B cell (primary cell): ENCODE measurements at regions not wholly inside any gene's neighbourhood (a gene's known extent, or its start where the extent isn't known, plus 50 kb on each side); places are given as distances from the start of the nearest gene placed in this dataset.

Experiments used
- ATAC-seq: fragments of 200-7000 bp; cut with Tn5 transposase; one replicate; pipeline ENCODE4 v1.10.0; 2021; ENCODE audit warnings: low read depth, mild to moderate bottlenecking, moderate number of reproducible peaks, moderate library complexity
- CTCF ChIA-PET: fragments of 350-600 bp; sonication (Branson Sonifier 250); formaldehyde crosslinking; loops from one replicate; lab custom pipeline; 2021; ENCODE audit warnings: antibody characterized with exemption, inconsistent platforms; lab: Charles Lee
- POLR2A ChIA-PET: fragments of 350-600 bp; sonication (Branson Sonifier 250); formaldehyde crosslinking; loops from one replicate; lab custom pipeline; 2021; ENCODE audit warnings: antibody characterized with exemption; lab: Charles Lee
- DNase-seq: peaks from one replicate; pipeline ENCODE4 v3.0.0; 2013
- H2AFZ ChIP-seq: 2 replicates; pipeline ENCODE4 v1.6.1; 2012; ENCODE audit warnings: mild to moderate bottlenecking, low read depth, low read length; ENCODE audit not compliant: insufficient read depth, poor library complexity, severe bottlenecking
- H3K27ac ChIP-seq, 2 donors: 1 replicate in 1 of 2; 2 replicates in 1 of 2; pipeline ENCODE4 v1.5.1; 2012 to 2013; ENCODE audit warnings: low read length in 2 of 2, mild to moderate bottlenecking in 2 of 2, moderate library complexity in 1 of 2
- H3K27me3 ChIP-seq, 4 experiments: fragments of 200-600 bp in 1 of 4; sonication (generic) in 1 of 4; replicated peaks in 1 of 4; 1 replicate in 2 of 4; 2 replicates in 2 of 4; pipeline versions ENCODE4 v1.6.1 to v1.7.0; 2013 to 2016; ENCODE audit warnings: low read length in 3 of 4, mild to moderate bottlenecking in 2 of 4, mixed read lengths in 1 of 4, moderate library complexity in 1 of 4; ENCODE audit not compliant: insufficient read depth in 4 of 4, control insufficient read depth in 3 of 4; ENCODE audit errors: control extremely low read depth in 1 of 4
- H3K36me3 ChIP-seq, 2 experiments: replicated peaks in 1 of 2; 1 replicate in 1 of 2; 2 replicates in 1 of 2; pipeline versions ENCODE4 v1.6.1 to v1.7.1; 2013; ENCODE audit warnings: low read length in 1 of 2; ENCODE audit not compliant: insufficient read depth in 2 of 2, control insufficient read depth in 1 of 2; ENCODE audit errors: control extremely low read depth in 1 of 2, extremely low read depth in 1 of 2
- H3K4me1 ChIP-seq, 2 donors: fragments of 200-600 bp in 1 of 2; sonication (generic) in 1 of 2; 1 replicate in 1 of 2; 2 replicates in 1 of 2; pipeline versions ENCODE4 v1.5.1 to v1.6.1; 2013 to 2017; ENCODE audit warnings: low read length in 2 of 2; ENCODE audit not compliant: control insufficient read depth in 2 of 2, insufficient read depth in 2 of 2
- H3K4me2 ChIP-seq: replicated peaks from 2 replicates; pipeline ENCODE3; 2012; ENCODE audit warnings: mild to moderate bottlenecking, low read depth, low read length; ENCODE audit not compliant: poor library complexity, severe bottlenecking
- H3K4me3 ChIP-seq, 5 experiments: fragments of 200-600 bp in 1 of 5; sonication (generic) in 1 of 5; 1 replicate in 3 of 5; 2 replicates in 2 of 5; pipeline versions ENCODE4 v1.5.1 to v1.7.0; 2011 to 2016; ENCODE audit warnings: low read length in 4 of 5, mild to moderate bottlenecking in 4 of 5, low read depth in 2 of 5, control low read depth in 1 of 5, moderate library complexity in 1 of 5; ENCODE audit not compliant: insufficient read depth in 1 of 5; ENCODE audit errors: control extremely low read depth in 1 of 5, extremely low read depth in 1 of 5
- H3K79me2 ChIP-seq: fragments of 200-600 bp; sonication (generic); one replicate; pipeline ENCODE4 v1.6.0; 2016; ENCODE audit warnings: low read length; ENCODE audit not compliant: control insufficient read depth, insufficient read depth
- H3K9ac ChIP-seq: fragments of 200-600 bp; sonication (generic); 2 replicates; pipeline ENCODE4 v1.6.1; 2017; ENCODE audit warnings: mild to moderate bottlenecking, low read length, moderate library complexity
- H3K9me3 ChIP-seq, 3 donors: one replicate each; pipeline versions ENCODE4 v1.6.1 to v1.7.1; 2013; ENCODE audit warnings: low read length in 2 of 3; ENCODE audit not compliant: control insufficient read depth in 2 of 3, insufficient read depth in 1 of 3; ENCODE audit errors: control extremely low read depth in 1 of 3
- H4K20me1 ChIP-seq: 2 replicates; pipeline ENCODE4 v1.6.0; 2012; ENCODE audit warnings: mild to moderate bottlenecking, low read length; ENCODE audit not compliant: insufficient read depth, control insufficient read depth, poor library complexity, severe bottlenecking
- H3K27ac Mint-ChIP-seq: one replicate; pipeline ENCODE4 v1.8.0; 2021; ENCODE audit warnings: mixed read lengths
- H3K27me3 Mint-ChIP-seq: one replicate; pipeline ENCODE4 v1.8.0; 2021; ENCODE audit warnings: mixed read lengths
- H3K4me1 Mint-ChIP-seq: one replicate; pipeline ENCODE4 v1.8.0; 2021; ENCODE audit warnings: mixed read lengths
- H3K4me3 Mint-ChIP-seq: one replicate; pipeline ENCODE4 v1.8.0; 2021; ENCODE audit warnings: mixed read lengths
- H3K9me3 Mint-ChIP-seq: one replicate; pipeline ENCODE4 v1.8.0; 2022; ENCODE audit warnings: mixed read lengths; ENCODE audit not compliant: insufficient read depth
- EZH2 ChIP-seq: IDR thresholded peaks from 2 replicates; pipeline ENCODE4 v1.6.1; 2012; ENCODE audit warnings: borderline replicate concordance, low read depth, mild to moderate bottlenecking, moderate library complexity, low read length; ENCODE audit not compliant: insufficient read depth, poor library complexity, severe bottlenecking
- WGBS: methylation state at CpG from one replicate; pipeline ENCODE4 v1.1.5; 2013; ENCODE audit warnings: missing lambda C conversion rate; ENCODE audit not compliant: insufficient coverage; 5-methylcytosine and 5-hydroxymethylcytosine counted together
- intact Hi-C: fragments of 100-400 bp; cut with micrococcal nuclease; formaldehyde crosslinking; loops from one replicate; pipeline ENCODE4 v1.10.0; 2022
- TF ChIP-seq, protein P1 (sequence below): fragments of 200-600 bp; IDR thresholded peaks from one replicate; pipeline ENCODE4 v1.8.0; 2022; ENCODE audit warnings: antibody characterized with exemption, mild to moderate bottlenecking

GRCh38 chr18:41144441-41144840 is 810.6 kb upstream of the PIK3C3 start:
- Histone ChIP-seq H4K20me1 (no peaks in the 10 kb centered on the region), H3K4me1 (no peaks in the 10 kb centered on the region), H3K4me3 (no peak overlapping the region), H3K4me2 (no peak overlapping the region), H3K9me3 (no peaks in the 10 kb centered on the region), H3K27me3 (no peaks in the 10 kb centered on the region), H3K79me2 (no peaks in the 10 kb centered on the region), H2AFZ (no peak overlapping the region), H3K9ac (no peak overlapping the region), H3K27ac (no peak overlapping the region), H3K36me3 (no peaks in the 10 kb centered on the region)
- POLR2A ChIA-PET = no interaction called here
- H3K4me1 Mint-ChIP-seq = no peaks in the 10 kb centered on the region
- no peak overlapping the region for H3K27ac Mint-ChIP-seq
- DNase-seq (no peak), ATAC-seq (no peak)
- CTCF ChIA-PET = no interaction called here
- no peaks in the 10 kb centered on the region for H3K27me3 Mint-ChIP-seq
- TF ChIP-seq EZH2 = no peak
- TF ChIP-seq, protein P1, sequence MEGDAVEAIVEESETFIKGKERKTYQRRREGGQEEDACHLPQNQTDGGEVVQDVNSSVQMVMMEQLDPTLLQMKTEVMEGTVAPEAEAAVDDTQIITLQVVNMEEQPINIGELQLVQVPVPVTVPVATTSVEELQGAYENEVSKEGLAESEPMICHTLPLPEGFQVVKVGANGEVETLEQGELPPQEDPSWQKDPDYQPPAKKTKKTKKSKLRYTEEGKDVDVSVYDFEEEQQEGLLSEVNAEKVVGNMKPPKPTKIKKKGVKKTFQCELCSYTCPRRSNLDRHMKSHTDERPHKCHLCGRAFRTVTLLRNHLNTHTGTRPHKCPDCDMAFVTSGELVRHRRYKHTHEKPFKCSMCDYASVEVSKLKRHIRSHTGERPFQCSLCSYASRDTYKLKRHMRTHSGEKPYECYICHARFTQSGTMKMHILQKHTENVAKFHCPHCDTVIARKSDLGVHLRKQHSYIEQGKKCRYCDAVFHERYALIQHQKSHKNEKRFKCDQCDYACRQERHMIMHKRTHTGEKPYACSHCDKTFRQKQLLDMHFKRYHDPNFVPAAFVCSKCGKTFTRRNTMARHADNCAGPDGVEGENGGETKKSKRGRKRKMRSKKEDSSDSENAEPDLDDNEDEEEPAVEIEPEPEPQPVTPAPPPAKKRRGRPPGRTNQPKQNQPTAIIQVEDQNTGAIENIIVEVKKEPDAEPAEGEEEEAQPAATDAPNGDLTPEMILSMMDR = no peak
- WGBS = no CpG with 5 or more reads among the region's 1 CpG
- H3K9me3 Mint-ChIP-seq = peaks cover 4% of the 10 kb centered on the region
- no peak overlapping the region for H3K4me3 Mint-ChIP-seq
- intact Hi-C loops = no loop called here

GRCh38 chr18:41140506-41140905 is 814.5 kb upstream of the PIK3C3 start:
- H3K4me2 ChIP-seq = no peak overlapping the region
- ATAC-seq (no peak), DNase-seq (no peak)
- no peak overlapping the region for H3K4me3 ChIP-seq
- H3K27ac ChIP-seq = no peak overlapping the region
- H4K20me1 ChIP-seq = no peaks in the 10 kb centered on the region
- H3K79me2 ChIP-seq = no peaks in the 10 kb centered on the region
- no CpG with 5 or more reads among the region's 3 CpGs for WGBS
- ChIA-PET POLR2A (no interaction called here), CTCF (no interaction called here)
- no peak overlapping the region for H3K27ac Mint-ChIP-seq
- H3K27me3 ChIP-seq = no peaks in the 10 kb centered on the region
- H3K9me3 Mint-ChIP-seq = peaks cover 3% of the 10 kb centered on the region
- H3K9ac ChIP-seq = no peak overlapping the region
- no peak overlapping the region for H3K4me3 Mint-ChIP-seq
- H3K4me1 Mint-ChIP-seq = no peaks in the 10 kb centered on the region
- no peaks in the 10 kb centered on the region for H3K27me3 Mint-ChIP-seq
- no peak overlapping the region for H2AFZ ChIP-seq
- TF ChIP-seq, protein P1 = no peak
- TF ChIP-seq EZH2 = no peak
- intact Hi-C loops = no loop called here
- H3K36me3 ChIP-seq = no peaks in the 10 kb centered on the region
- no peaks in the 10 kb centered on the region for H3K4me1 ChIP-seq
- H3K9me3 ChIP-seq = no peaks in the 10 kb centered on the region
